Activated CD4-positive, alpha-beta T cell treated with anti-CD3 and anti-CD28 coated beads for 36 hours (primary cell): ENCODE measurements at regions not wholly inside any gene's neighbourhood (a gene's known extent, or its start where the extent isn't known, plus 50 kb on each side); places are given as distances from the start of the nearest gene placed in this dataset.

ENCODE experiments used
- ATAC-seq: fragments of 200-7000 bp; cut with Tn5 transposase; one replicate; pipeline ENCODE4 v1.10.0; 2021; ENCODE audit warnings: mild to moderate bottlenecking, moderate library complexity
- CTCF ChIA-PET: fragments of 350-600 bp; sonication (Branson Sonifier 250); formaldehyde crosslinking; loops from one replicate; lab custom pipeline; 2021; ENCODE audit warnings: antibody characterized with exemption; lab: Charles Lee
- POLR2A ChIA-PET: fragments of 350-600 bp; sonication (Branson Sonifier 250); formaldehyde crosslinking; loops from one replicate; lab custom pipeline; 2021; ENCODE audit warnings: antibody characterized with exemption, inconsistent platforms; lab: Charles Lee
- DNase-seq: peaks from one replicate; pipeline ENCODE4 v3.0.0-alpha.2; 2020
- H3K27ac Mint-ChIP-seq: one replicate; pipeline ENCODE4 v1.8.0; 2021; ENCODE audit warnings: mixed read lengths
- H3K27me3 Mint-ChIP-seq: one replicate; pipeline ENCODE4 v1.8.0; 2021; ENCODE audit warnings: mixed read lengths
- H3K36me3 Mint-ChIP-seq: one replicate; pipeline ENCODE4 v1.8.0; 2021; ENCODE audit warnings: low read depth, mixed read lengths
- H3K4me1 Mint-ChIP-seq: one replicate; pipeline ENCODE4 v1.8.0; 2021; ENCODE audit warnings: mixed read lengths
- H3K4me3 Mint-ChIP-seq: one replicate; pipeline ENCODE4 v1.8.0; 2021; ENCODE audit warnings: mild to moderate bottlenecking, moderate library complexity, mixed read lengths
- H3K9me3 Mint-ChIP-seq: one replicate; pipeline ENCODE4 v1.8.0; 2021; ENCODE audit warnings: low read depth, mixed read lengths
- intact Hi-C, 2 experiments: fragments of 100-400 bp; cut with DNase I in 1 of 2; cut with micrococcal nuclease in 1 of 2; formaldehyde crosslinking; loops; one replicate each; pipeline versions ENCODE4 v1.14.2 to v1.15.1; 2022 to 2024; cut with DNase I, micrococcal nuclease

GRCh38 chr15:47861111-47861903 lies 144.0 kb downstream of the SEMA6D start:
- no peaks in the 10 kb centered on the region for H3K9me3 Mint-ChIP-seq
- ChIA-PET CTCF (interaction anchor here (0.6 kb wide), 1 partner anchor 8 kb away, joined by 3 read pairs; no protein-coding TSS in a partner anchor), POLR2A (no interaction called here)
- no peaks in the 10 kb centered on the region for H3K4me1 Mint-ChIP-seq
- H3K36me3 Mint-ChIP-seq: no peaks in the 10 kb centered on the region
- intact Hi-C loops: no loop called here
- H3K27me3 Mint-ChIP-seq: no peaks in the 10 kb centered on the region
- no peak overlapping the region for H3K27ac Mint-ChIP-seq
- DNase-seq (no peak), ATAC-seq (no peak)
- H3K4me3 Mint-ChIP-seq: no peak overlapping the region

- intact Hi-C loops: no loop called here
- no peak for ATAC-seq
These were observed 145.1 kb downstream of the SEMA6D start for GRCh38 chr15:47862402-47862801.

GRCh38 chr15:47866446-47866845 lies 149.1 kb downstream of the SEMA6D start:
- ChIA-PET CTCF (no interaction called here), POLR2A (no interaction called here)
- no peak overlapping the region for H3K27ac Mint-ChIP-seq
- ATAC-seq (no peak), DNase-seq (no peak)
- no peak overlapping the region for H3K4me3 Mint-ChIP-seq
- no peaks in the 10 kb centered on the region for H3K27me3 Mint-ChIP-seq
- intact Hi-C loops: no loop called here
- H3K9me3 Mint-ChIP-seq: peaks cover 2% of the 10 kb centered on the region
- no peaks in the 10 kb centered on the region for H3K4me1 Mint-ChIP-seq
- no peaks in the 10 kb centered on the region for H3K36me3 Mint-ChIP-seq

More at GRCh38 chr15:47862402-47862801, 145.1 kb downstream of the SEMA6D start:
- DNase-seq: no peak
- no peak overlapping the region for H3K27ac Mint-ChIP-seq
- POLR2A ChIA-PET: no interaction called here
- H3K4me3 Mint-ChIP-seq: no peak overlapping the region
- H3K27me3 Mint-ChIP-seq: no peaks in the 10 kb centered on the region
- CTCF ChIA-PET: no interaction called here
- H3K9me3 Mint-ChIP-seq: no peaks in the 10 kb centered on the region
- no peaks in the 10 kb centered on the region for H3K36me3 Mint-ChIP-seq
- H3K4me1 Mint-ChIP-seq: no peaks in the 10 kb centered on the region

GRCh38 chr15:47870300-47870955 lies 153.1 kb downstream of the SEMA6D start:
- Mint-ChIP-seq H3K36me3 (no peaks in the 10 kb centered on the region), H3K27me3 (peaks cover 5% of the 10 kb centered on the region), H3K9me3 (peaks cover 2% of the 10 kb centered on the region), H3K27ac (no peak overlapping the region), H3K4me3 (no peak overlapping the region), H3K4me1 (no peaks in the 10 kb centered on the region)
- DNase-seq (no peak), ATAC-seq (no peak)
- intact Hi-C loops: no loop called here
- POLR2A ChIA-PET: no interaction called here
- CTCF ChIA-PET: no interaction called here

- Mint-ChIP-seq H3K36me3 (no peaks in the 10 kb centered on the region), H3K9me3 (peaks cover 2% of the 10 kb centered on the region), H3K4me1 (no peaks in the 10 kb centered on the region), H3K4me3 (no peak overlapping the region), H3K27me3 (peaks cover 5% of the 10 kb centered on the region), H3K27ac (no peak overlapping the region)
- ChIA-PET POLR2A (no interaction called here), CTCF (no interaction called here)
- ATAC-seq (no peak), DNase-seq (no peak)
- intact Hi-C loops: no loop called here
These were observed 153.8 kb downstream of the SEMA6D start for GRCh38 chr15:47870956-47871625.

- no peak overlapping the region for H3K27ac Mint-ChIP-seq
- CTCF ChIA-PET: no interaction called here
These were observed 154.9 kb downstream of the SEMA6D start for GRCh38 chr15:47872208-47872607.

GRCh38 chr15:47872869-47873432 lies 155.6 kb downstream of the SEMA6D start:
- no peaks in the 10 kb centered on the region for H3K4me1 Mint-ChIP-seq
- H3K27me3 Mint-ChIP-seq: peaks cover 5% of the 10 kb centered on the region
- ATAC-seq (no peak), DNase-seq (no peak)
- H3K4me3 Mint-ChIP-seq: no peak overlapping the region
- no peaks in the 10 kb centered on the region for H3K36me3 Mint-ChIP-seq
- no peak overlapping the region for H3K27ac Mint-ChIP-seq
- H3K9me3 Mint-ChIP-seq: peaks cover 2% of the 10 kb centered on the region
- intact Hi-C loops: no loop called here
- ChIA-PET CTCF (no interaction called here), POLR2A (no interaction called here)

More at GRCh38 chr15:47872208-47872607, 154.9 kb downstream of the SEMA6D start:
- no peaks in the 10 kb centered on the region for H3K4me1 Mint-ChIP-seq
- intact Hi-C loops: no loop called here
- peaks cover 2% of the 10 kb centered on the region for H3K9me3 Mint-ChIP-seq
- ATAC-seq: no peak
- DNase-seq: no peak
- no peaks in the 10 kb centered on the region for H3K36me3 Mint-ChIP-seq
- H3K4me3 Mint-ChIP-seq: no peak overlapping the region
- POLR2A ChIA-PET: no interaction called here
- H3K27me3 Mint-ChIP-seq: peaks cover 5% of the 10 kb centered on the region

GRCh38 chr15:47876986-47877385 lies 159.7 kb downstream of the SEMA6D start:
- POLR2A ChIA-PET: no interaction called here
- CTCF ChIA-PET: no interaction called here
- Mint-ChIP-seq H3K4me3 (no peak overlapping the region), H3K36me3 (no peaks in the 10 kb centered on the region), H3K9me3 (no peaks in the 10 kb centered on the region), H3K27ac (no peak overlapping the region), H3K27me3 (peaks cover 5% of the 10 kb centered on the region), H3K4me1 (no peaks in the 10 kb centered on the region)
- intact Hi-C loops: no loop called here
- DNase-seq (no peak), ATAC-seq (no peak)

- Mint-ChIP-seq H3K27me3 (peaks cover 5% of the 10 kb centered on the region), H3K27ac (no peak overlapping the region), H3K4me1 (no peaks in the 10 kb centered on the region), H3K9me3 (no peaks in the 10 kb centered on the region), H3K4me3 (no peak overlapping the region), H3K36me3 (no peaks in the 10 kb centered on the region)
- ChIA-PET CTCF (no interaction called here), POLR2A (no interaction called here)
- intact Hi-C loops: no loop called here
- ATAC-seq: no peak
- DNase-seq: no peak
These were observed 160.5 kb downstream of the SEMA6D start for GRCh38 chr15:47877836-47878235.

GRCh38 chr15:47885920-47886319 lies 168.6 kb downstream of the SEMA6D start:
- Mint-ChIP-seq H3K4me3 (no peak overlapping the region), H3K9me3 (no peaks in the 10 kb centered on the region), H3K27me3 (peaks cover 3% of the 10 kb centered on the region), H3K36me3 (no peaks in the 10 kb centered on the region), H3K27ac (no peak overlapping the region), H3K4me1 (no peaks in the 10 kb centered on the region)
- ChIA-PET POLR2A (no interaction called here), CTCF (no interaction called here)
- intact Hi-C loops: no loop called here
- ATAC-seq: no peak
- DNase-seq: no peak

GRCh38 chr15:47887241-47887800 lies 170.0 kb downstream of the SEMA6D start:
- CTCF ChIA-PET: no interaction called here
- H3K36me3 Mint-ChIP-seq: no peaks in the 10 kb centered on the region
- peaks cover 3% of the 10 kb centered on the region for H3K27me3 Mint-ChIP-seq
- no peaks in the 10 kb centered on the region for H3K4me1 Mint-ChIP-seq
- H3K9me3 Mint-ChIP-seq: no peaks in the 10 kb centered on the region
- ATAC-seq (no peak), DNase-seq (no peak)
- intact Hi-C loops: no loop called here
- POLR2A ChIA-PET: no interaction called here
- no peak overlapping the region for H3K4me3 Mint-ChIP-seq
- H3K27ac Mint-ChIP-seq: no peak overlapping the region
